H9 (cell line): ENCODE measurements at regions not wholly inside any gene's neighbourhood (a gene's known extent, or its start where the extent isn't known, plus 50 kb on each side); places are given as distances from the start of the nearest gene placed in this dataset.

ENCODE experiments used
- DNase-seq: peaks from one replicate; pipeline ENCODE4 v3.0.0-alpha.2; 2017
- H2AFZ ChIP-seq: one replicate; pipeline ENCODE4 v1.6.1; 2013; ENCODE audit warnings: mild to moderate bottlenecking, low read length, control low read depth, moderate library complexity
- H2AK5ac ChIP-seq: 2 replicates; pipeline ENCODE4 v1.6.1; 2013; ENCODE audit warnings: low read length, control low read depth, mixed read lengths; ENCODE audit not compliant: insufficient read length
- H2BK120ac ChIP-seq: one replicate; pipeline ENCODE4 v1.6.1; 2013; ENCODE audit warnings: low read depth, mild to moderate bottlenecking, low read length, control low read depth, inconsistent platforms; ENCODE audit not compliant: poor library complexity, severe bottlenecking
- H2BK12ac ChIP-seq: 2 replicates; pipeline ENCODE4 v1.6.1; 2013; ENCODE audit warnings: low read length, control low read depth, mixed read lengths, low read depth; ENCODE audit not compliant: insufficient read length
- H2BK15ac ChIP-seq: 2 replicates; pipeline ENCODE4 v1.6.1; 2013; ENCODE audit warnings: low read depth, low read length, control low read depth
- H2BK20ac ChIP-seq: one replicate; pipeline ENCODE4 v1.6.1; 2013; ENCODE audit warnings: low read depth, mild to moderate bottlenecking, low read length, control low read depth, inconsistent platforms; ENCODE audit not compliant: poor library complexity, severe bottlenecking
- H2BK5ac ChIP-seq: 2 replicates; pipeline ENCODE4 v1.6.1; 2013; ENCODE audit warnings: low read length, control low read depth, mixed read lengths; ENCODE audit not compliant: insufficient read length
- H3K14ac ChIP-seq: 2 replicates; pipeline ENCODE4 v1.6.1; 2013; ENCODE audit warnings: low read length, control low read depth; ENCODE audit not compliant: insufficient read depth
- H3K18ac ChIP-seq: 2 replicates; pipeline ENCODE4 v1.6.1; 2013; ENCODE audit warnings: low read depth, mild to moderate bottlenecking, mixed read lengths, low read length, control low read depth; ENCODE audit not compliant: insufficient read length
- H3K23ac ChIP-seq: 2 replicates; pipeline ENCODE4 v1.6.1; 2013; ENCODE audit warnings: low read length, control low read depth, mixed read lengths, low read depth; ENCODE audit not compliant: insufficient read length
- H3K23me2 ChIP-seq: 2 replicates; pipeline ENCODE4 v1.6.1; 2013; ENCODE audit warnings: low read depth, mild to moderate bottlenecking, mixed read lengths, low read length, control low read depth; ENCODE audit not compliant: insufficient read length, poor library complexity, severe bottlenecking
- H3K27ac ChIP-seq: 2 replicates; pipeline ENCODE4 v1.5.1; 2013; ENCODE audit warnings: low read length, control low read depth, mixed read lengths, low read depth; ENCODE audit not compliant: insufficient read length
- H3K27me3 ChIP-seq: 2 replicates; pipeline ENCODE4 v1.6.1; 2013; ENCODE audit warnings: low read length, control low read depth, inconsistent platforms; ENCODE audit not compliant: insufficient read depth
- H3K4ac ChIP-seq: 2 replicates; pipeline ENCODE4 v1.6.1; 2013; ENCODE audit warnings: low read depth, mild to moderate bottlenecking, control low read depth, inconsistent platforms, low read length, moderate library complexity
- H3K4me1 ChIP-seq: 2 replicates; pipeline ENCODE4 v1.6.1; 2013; ENCODE audit warnings: low read length, control low read depth, inconsistent platforms; ENCODE audit not compliant: insufficient read depth
- H3K4me2 ChIP-seq: 2 replicates; pipeline ENCODE4 v1.6.1; 2013; ENCODE audit warnings: low read length, control low read depth, mixed read lengths; ENCODE audit not compliant: insufficient read length, insufficient read depth
- H3K56ac ChIP-seq: 2 replicates; pipeline ENCODE4 v1.6.1; 2013; ENCODE audit warnings: low read depth, mild to moderate bottlenecking, mixed read lengths, low read length, control low read depth; ENCODE audit not compliant: insufficient read length
- H3K79me1 ChIP-seq: 2 replicates; pipeline ENCODE4 v1.6.1; 2013; ENCODE audit warnings: low read depth, mild to moderate bottlenecking, moderate library complexity, low read length, control low read depth, inconsistent platforms; ENCODE audit not compliant: insufficient read depth, poor library complexity, severe bottlenecking
- H3K79me2 ChIP-seq: 2 replicates; pipeline ENCODE4 v1.6.1; 2013; ENCODE audit warnings: low read length, control low read depth, inconsistent platforms; ENCODE audit not compliant: insufficient read depth
- H3K9ac ChIP-seq: 2 replicates; pipeline ENCODE4 v1.6.1; 2013; ENCODE audit warnings: low read length, control low read depth, mixed read lengths; ENCODE audit not compliant: insufficient read length; ENCODE audit errors: extremely low read depth
- H3K9me3 ChIP-seq: one replicate; pipeline ENCODE4 v1.6.1; 2013; ENCODE audit warnings: low read depth, low read length, inconsistent platforms; ENCODE audit not compliant: control insufficient read depth
- H3T11ph ChIP-seq: one replicate; pipeline ENCODE4 v1.6.1; 2013; ENCODE audit warnings: mild to moderate bottlenecking, low read length, control low read depth, inconsistent platforms
- H4K20me1 ChIP-seq: one replicate; pipeline ENCODE4 v1.6.1; 2013; ENCODE audit not compliant: control insufficient read depth, insufficient read length, insufficient read depth
- H4K5ac ChIP-seq: 2 replicates; pipeline ENCODE4 v1.6.1; 2013; ENCODE audit warnings: low read depth, mild to moderate bottlenecking, mixed read lengths, low read length, control low read depth; ENCODE audit not compliant: insufficient read length
- H4K8ac ChIP-seq: replicated peaks from 2 replicates; pipeline ENCODE4 v1.6.1; 2013; ENCODE audit warnings: low read length, control low read depth, mixed read lengths, low read depth; ENCODE audit not compliant: insufficient read length
- H4K91ac ChIP-seq: 2 replicates; pipeline ENCODE4 v1.6.1; 2013; ENCODE audit warnings: low read depth, mild to moderate bottlenecking, moderate library complexity, mixed read lengths, low read length, control low read depth; ENCODE audit not compliant: insufficient read length
- H3K27ac Mint-ChIP-seq, 3 experiments: 2 replicates in 2 of 3; 3 replicates in 1 of 3; pipeline ENCODE4 v1.8.0; 2020 to 2021; ENCODE audit warnings: mixed read lengths in 3 of 3, mild to moderate bottlenecking in 1 of 3, moderate library complexity in 1 of 3
- H3K27me3 Mint-ChIP-seq: 2 replicates; pipeline ENCODE4 v1.8.0; 2021; ENCODE audit warnings: low read depth, mild to moderate bottlenecking, moderate library complexity, mixed read lengths
- H3K36me3 Mint-ChIP-seq, 3 experiments: 2 replicates in 2 of 3; 3 replicates in 1 of 3; pipeline ENCODE4 v1.8.0; 2020 to 2021; ENCODE audit warnings: low read depth in 3 of 3, mixed read lengths in 3 of 3; ENCODE audit not compliant: insufficient read depth in 1 of 3
- H3K4me1 Mint-ChIP-seq, 2 experiments: 2 replicates each; pipeline ENCODE4 v1.8.0; 2020; ENCODE audit warnings: mixed read lengths in 2 of 2
- H3K4me3 Mint-ChIP-seq, 2 experiments: 2 replicates in 1 of 2; 3 replicates in 1 of 2; pipeline ENCODE4 v1.8.0; 2020 to 2021; ENCODE audit warnings: mild to moderate bottlenecking in 2 of 2, mixed read lengths in 2 of 2, moderate library complexity in 1 of 2
- H3K9me3 Mint-ChIP-seq, 2 experiments: 2 replicates in 1 of 2; 3 replicates in 1 of 2; pipeline ENCODE4 v1.8.0; 2020; ENCODE audit warnings: mild to moderate bottlenecking in 2 of 2, mixed read lengths in 2 of 2, moderate library complexity in 1 of 2
- WGBS: extraction: QIAGEN DNeasy Blood & Tissue Kit; methylation state at CpG from one replicate; pipeline ENCODE4 v1.1.7; 2013; ENCODE audit warnings: missing lambda C conversion rate, low lambda C conversion rate, mixed read lengths; ENCODE audit not compliant: insufficient read length; ENCODE audit errors: extremely low coverage; 5-methylcytosine and 5-hydroxymethylcytosine counted together
- TF ChIP-seq, protein P1 (sequence below): fragments of 200-600 bp; sonication (generic); conservative IDR thresholded peaks from 3 replicates; pipeline ENCODE4 v1.8.0; 2021; ENCODE audit warnings: antibody characterized with exemption, mild to moderate bottlenecking

DNA sequence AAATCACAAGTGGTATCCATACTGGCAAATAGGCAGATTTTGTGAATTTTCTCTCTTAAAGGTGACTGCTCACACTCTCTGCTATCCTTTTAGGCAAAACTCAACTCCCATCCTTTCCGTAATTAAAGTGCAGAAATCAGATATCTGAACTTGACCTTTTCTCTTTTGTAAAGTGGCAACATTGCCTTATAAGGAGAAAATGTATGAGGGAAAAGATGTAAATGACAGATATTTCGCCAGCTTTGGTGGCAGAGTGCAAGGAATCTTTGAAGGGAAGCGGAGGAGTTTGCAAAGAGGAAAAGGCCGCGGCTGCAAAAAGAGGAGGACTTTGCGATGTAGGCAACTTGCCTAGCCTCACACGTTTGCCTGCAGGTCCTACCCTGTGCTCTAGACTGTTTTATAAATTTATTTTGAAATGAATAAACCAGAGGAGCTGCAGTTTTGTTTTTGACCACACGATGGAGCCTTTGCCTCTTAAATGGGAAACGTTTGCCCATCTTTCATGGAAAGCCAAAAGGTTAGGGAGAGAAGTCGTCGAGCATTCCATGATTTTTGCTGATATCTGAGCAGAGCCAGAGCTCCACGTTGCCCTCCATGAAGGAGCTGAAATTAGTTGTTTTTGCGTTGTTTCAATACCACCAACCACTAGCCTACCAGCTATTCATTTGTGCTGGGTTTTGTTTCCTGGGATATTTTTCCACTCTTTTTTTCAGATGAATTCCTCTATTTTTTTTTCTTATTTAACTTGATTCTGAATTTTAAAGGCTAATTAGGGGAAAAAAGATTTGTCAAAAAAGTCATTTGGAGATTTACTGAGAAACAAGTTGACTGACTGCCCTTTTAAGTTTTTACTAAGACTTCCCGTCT is 242.3 kb downstream of the LMX1A start:
- H3K4me1 Mint-ChIP-seq = peaks cover 8 to 15% of the 10 kb centered on the region in 2 experiments; a peak in 3 of 4 replicates
- H4K91ac ChIP-seq = no peak overlapping the region

More for the DNA sequence above, 242.3 kb downstream of the LMX1A start:
- Histone ChIP-seq H3K9ac (no peak overlapping the region), H3K56ac (no peak overlapping the region), H2BK20ac (no peak overlapping the region), H3K4me2 (no peak overlapping the region), H3K79me2 (no peaks in the 10 kb centered on the region), H2AFZ (no peak overlapping the region), H3K27ac (no peak overlapping the region), H2BK15ac (no peak overlapping the region), H3K79me1 (no peaks in the 10 kb centered on the region), H3K23me2 (peaks cover 4% of the 10 kb centered on the region), H3K4me1 (no peaks in the 10 kb centered on the region), H4K5ac (no peak overlapping the region), H4K8ac (no peak overlapping the region), H2BK5ac (no peak overlapping the region), H2AK5ac (no peak overlapping the region), H4K20me1 (no peaks in the 10 kb centered on the region), H3T11ph (no peak overlapping the region), H2BK12ac (no peak overlapping the region), H2BK120ac (no peak overlapping the region), H3K18ac (no peak overlapping the region), H3K4ac (no peak overlapping the region), H3K14ac (no peak overlapping the region), H3K27me3 (peaks cover 18% of the 10 kb centered on the region; the same call in 1 of the 2 replicates), H3K9me3 (no peaks in the 10 kb centered on the region), H3K23ac (no peak overlapping the region)
- H3K36me3 Mint-ChIP-seq = no peaks in the 10 kb centered on the region
- peaks cover 60% of the 10 kb centered on the region for H3K27me3 Mint-ChIP-seq
- peak; percentile 51 for DNase-seq
- H3K27ac Mint-ChIP-seq = no peak overlapping the region
- TF ChIP-seq, protein P1, sequence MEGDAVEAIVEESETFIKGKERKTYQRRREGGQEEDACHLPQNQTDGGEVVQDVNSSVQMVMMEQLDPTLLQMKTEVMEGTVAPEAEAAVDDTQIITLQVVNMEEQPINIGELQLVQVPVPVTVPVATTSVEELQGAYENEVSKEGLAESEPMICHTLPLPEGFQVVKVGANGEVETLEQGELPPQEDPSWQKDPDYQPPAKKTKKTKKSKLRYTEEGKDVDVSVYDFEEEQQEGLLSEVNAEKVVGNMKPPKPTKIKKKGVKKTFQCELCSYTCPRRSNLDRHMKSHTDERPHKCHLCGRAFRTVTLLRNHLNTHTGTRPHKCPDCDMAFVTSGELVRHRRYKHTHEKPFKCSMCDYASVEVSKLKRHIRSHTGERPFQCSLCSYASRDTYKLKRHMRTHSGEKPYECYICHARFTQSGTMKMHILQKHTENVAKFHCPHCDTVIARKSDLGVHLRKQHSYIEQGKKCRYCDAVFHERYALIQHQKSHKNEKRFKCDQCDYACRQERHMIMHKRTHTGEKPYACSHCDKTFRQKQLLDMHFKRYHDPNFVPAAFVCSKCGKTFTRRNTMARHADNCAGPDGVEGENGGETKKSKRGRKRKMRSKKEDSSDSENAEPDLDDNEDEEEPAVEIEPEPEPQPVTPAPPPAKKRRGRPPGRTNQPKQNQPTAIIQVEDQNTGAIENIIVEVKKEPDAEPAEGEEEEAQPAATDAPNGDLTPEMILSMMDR = peak; percentile 85
- H3K4me3 Mint-ChIP-seq = no peak overlapping the region
- no CpG with 5 or more reads among the region's 14 CpGs for WGBS
- H3K9me3 Mint-ChIP-seq = 0 out of 5 replicates have a peak, but pooled peaks cover 0 to 2% of the 10 kb centered on the region in 2 experiments
